Glutamatergic neuron (in vitro differentiated cells): ENCODE measurements at regions not wholly inside any gene's neighbourhood (a gene's known extent, or its start where the extent isn't known, plus 50 kb on each side); places are given as distances from the start of the nearest gene placed in this dataset.

ENCODE experiments used
- DNase-seq: peaks from one replicate; pipeline ENCODE4 v3.0.0; 2022
- H3K27ac Mint-ChIP-seq: one replicate; pipeline ENCODE4 v1.8.0; 2020; ENCODE audit warnings: mild to moderate bottlenecking, mixed read lengths, inconsistent platforms; ENCODE audit not compliant: unreplicated experiment
- H3K27me3 Mint-ChIP-seq: one replicate; pipeline ENCODE4 v1.8.0; 2020; ENCODE audit warnings: mild to moderate bottlenecking, moderate library complexity, mixed read lengths, inconsistent platforms; ENCODE audit not compliant: unreplicated experiment
- H3K36me3 Mint-ChIP-seq: one replicate; pipeline ENCODE4 v1.8.0; 2020; ENCODE audit warnings: mild to moderate bottlenecking, mixed read lengths, inconsistent platforms; ENCODE audit not compliant: unreplicated experiment
- H3K4me1 Mint-ChIP-seq: one replicate; pipeline ENCODE4 v1.8.0; 2020; ENCODE audit warnings: mild to moderate bottlenecking, low read depth, mixed read lengths, inconsistent platforms; ENCODE audit not compliant: unreplicated experiment
- H3K4me3 Mint-ChIP-seq: one replicate; pipeline ENCODE4 v1.8.0; 2020; ENCODE audit warnings: mild to moderate bottlenecking, mixed read lengths, inconsistent platforms; ENCODE audit not compliant: unreplicated experiment
- H3K9me3 Mint-ChIP-seq: one replicate; pipeline ENCODE4 v1.8.0; 2020; ENCODE audit warnings: mild to moderate bottlenecking, moderate library complexity, mixed read lengths, inconsistent platforms; ENCODE audit not compliant: unreplicated experiment
- TF ChIP-seq, protein P1 (sequence below): fragments of 200-600 bp; sonication (generic); IDR thresholded peaks from one replicate; pipeline ENCODE4 v1.5.0; 2021; ENCODE audit not compliant: partially characterized antibody, unreplicated experiment

DNA sequence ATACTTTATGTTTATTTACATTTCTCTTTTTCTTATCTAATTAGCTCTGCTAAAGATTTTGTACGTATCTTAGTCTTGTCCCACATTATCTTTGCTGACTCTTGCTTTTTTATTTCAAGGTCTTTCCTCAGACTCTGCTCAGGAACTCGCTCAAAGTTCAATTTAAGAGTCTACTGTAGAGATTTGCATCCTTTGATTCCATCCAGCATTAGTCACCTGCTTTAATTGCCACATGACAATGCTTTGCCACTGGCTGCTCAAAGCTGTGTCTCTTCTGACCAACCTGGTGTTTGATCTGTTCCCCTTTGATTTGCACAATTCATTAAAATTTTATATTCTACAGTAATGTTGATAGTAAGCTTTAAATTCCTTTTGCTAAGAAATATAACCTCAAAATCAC lies 157.9 kb upstream of the FREM2 start:
- TF ChIP-seq, protein P1, sequence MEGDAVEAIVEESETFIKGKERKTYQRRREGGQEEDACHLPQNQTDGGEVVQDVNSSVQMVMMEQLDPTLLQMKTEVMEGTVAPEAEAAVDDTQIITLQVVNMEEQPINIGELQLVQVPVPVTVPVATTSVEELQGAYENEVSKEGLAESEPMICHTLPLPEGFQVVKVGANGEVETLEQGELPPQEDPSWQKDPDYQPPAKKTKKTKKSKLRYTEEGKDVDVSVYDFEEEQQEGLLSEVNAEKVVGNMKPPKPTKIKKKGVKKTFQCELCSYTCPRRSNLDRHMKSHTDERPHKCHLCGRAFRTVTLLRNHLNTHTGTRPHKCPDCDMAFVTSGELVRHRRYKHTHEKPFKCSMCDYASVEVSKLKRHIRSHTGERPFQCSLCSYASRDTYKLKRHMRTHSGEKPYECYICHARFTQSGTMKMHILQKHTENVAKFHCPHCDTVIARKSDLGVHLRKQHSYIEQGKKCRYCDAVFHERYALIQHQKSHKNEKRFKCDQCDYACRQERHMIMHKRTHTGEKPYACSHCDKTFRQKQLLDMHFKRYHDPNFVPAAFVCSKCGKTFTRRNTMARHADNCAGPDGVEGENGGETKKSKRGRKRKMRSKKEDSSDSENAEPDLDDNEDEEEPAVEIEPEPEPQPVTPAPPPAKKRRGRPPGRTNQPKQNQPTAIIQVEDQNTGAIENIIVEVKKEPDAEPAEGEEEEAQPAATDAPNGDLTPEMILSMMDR = no peak
- H3K4me1 Mint-ChIP-seq = peaks cover 4% of the 10 kb centered on the region
- H3K4me3 Mint-ChIP-seq = no peak overlapping the region
- H3K27ac Mint-ChIP-seq = no peak overlapping the region
- DNase-seq = no peak
- no peaks in the 10 kb centered on the region for H3K9me3 Mint-ChIP-seq
- no peaks in the 10 kb centered on the region for H3K27me3 Mint-ChIP-seq
- no peaks in the 10 kb centered on the region for H3K36me3 Mint-ChIP-seq

DNA sequence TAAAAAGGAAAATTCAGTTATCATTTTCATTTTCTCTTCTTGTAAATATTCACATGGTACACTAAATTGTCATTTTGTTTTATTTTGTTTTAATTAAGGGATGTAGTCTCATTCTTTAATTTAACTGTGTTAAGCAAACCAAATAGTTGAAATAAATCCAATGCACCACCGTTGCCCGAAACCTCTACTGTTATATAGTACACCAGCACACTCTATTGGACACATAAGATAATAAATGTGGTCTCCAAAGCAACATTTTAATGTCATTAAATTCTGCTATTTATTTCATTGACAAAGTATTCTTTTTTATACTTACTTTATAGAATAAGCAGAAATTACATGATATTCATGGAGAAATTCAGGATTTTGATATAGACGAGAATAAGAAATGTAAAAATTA lies 156.4 kb upstream of the FREM2 start:
- H3K4me1 Mint-ChIP-seq = peaks cover 11% of the 10 kb centered on the region
- H3K36me3 Mint-ChIP-seq = no peaks in the 10 kb centered on the region
- no peaks in the 10 kb centered on the region for H3K27me3 Mint-ChIP-seq
- no peak overlapping the region for H3K27ac Mint-ChIP-seq
- no peaks in the 10 kb centered on the region for H3K9me3 Mint-ChIP-seq
- TF ChIP-seq, protein P1 = no peak
- H3K4me3 Mint-ChIP-seq = no peak overlapping the region
- no peak for DNase-seq

DNA sequence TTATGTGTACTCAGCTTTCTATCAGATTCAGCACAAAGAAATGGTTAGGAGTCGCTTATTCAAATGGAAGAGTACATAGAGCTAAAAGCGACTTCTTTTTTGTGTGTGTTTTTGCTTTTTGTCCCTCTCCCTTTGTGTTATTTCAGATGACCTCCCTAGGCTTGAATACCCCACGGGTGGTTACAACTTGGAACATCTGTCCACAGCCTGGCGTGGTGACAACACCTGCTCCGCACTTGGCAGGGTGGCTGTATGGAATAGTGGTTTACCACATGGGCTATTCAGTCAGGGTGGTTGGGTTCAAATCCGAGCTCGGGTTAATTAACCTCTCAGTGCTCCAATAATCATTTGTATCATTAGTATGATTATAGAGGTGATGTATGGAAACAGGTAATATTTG lies 151.6 kb upstream of the FREM2 start:
- no peaks in the 10 kb centered on the region for H3K9me3 Mint-ChIP-seq
- peaks cover 11% of the 10 kb centered on the region for H3K4me1 Mint-ChIP-seq
- TF ChIP-seq, protein P1 = no peak
- no peaks in the 10 kb centered on the region for H3K36me3 Mint-ChIP-seq
- H3K4me3 Mint-ChIP-seq = no peak overlapping the region
- H3K27me3 Mint-ChIP-seq = no peaks in the 10 kb centered on the region
- no peak overlapping the region for H3K27ac Mint-ChIP-seq
- peak; percentile 26 for DNase-seq

DNA sequence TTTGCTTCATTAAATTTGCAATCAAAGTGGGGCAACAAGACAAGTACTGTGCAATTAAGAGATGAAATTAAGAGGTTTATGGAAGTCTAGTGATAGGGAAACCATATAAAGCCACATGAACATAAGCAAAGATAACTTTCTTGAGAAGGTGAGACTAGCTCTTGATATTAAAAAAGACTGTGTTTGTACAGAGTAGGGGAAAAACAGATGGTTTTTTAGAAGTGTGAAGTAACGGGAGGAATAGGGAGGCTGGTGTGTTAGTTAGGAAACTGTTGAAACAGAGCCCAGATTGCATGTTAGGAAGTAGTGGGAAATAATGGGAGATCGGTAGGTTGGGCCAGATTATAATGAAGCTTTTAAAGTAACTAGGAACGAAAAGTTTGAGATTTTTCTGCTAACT lies 149.8 kb upstream of the FREM2 start:
- TF ChIP-seq, protein P1 = no peak
- no peaks in the 10 kb centered on the region for H3K9me3 Mint-ChIP-seq
- H3K4me1 Mint-ChIP-seq = peaks cover 11% of the 10 kb centered on the region
- H3K36me3 Mint-ChIP-seq = no peaks in the 10 kb centered on the region
- H3K27me3 Mint-ChIP-seq = no peaks in the 10 kb centered on the region
- DNase-seq = no peak
- no peak overlapping the region for H3K4me3 Mint-ChIP-seq
- no peak overlapping the region for H3K27ac Mint-ChIP-seq

DNA sequence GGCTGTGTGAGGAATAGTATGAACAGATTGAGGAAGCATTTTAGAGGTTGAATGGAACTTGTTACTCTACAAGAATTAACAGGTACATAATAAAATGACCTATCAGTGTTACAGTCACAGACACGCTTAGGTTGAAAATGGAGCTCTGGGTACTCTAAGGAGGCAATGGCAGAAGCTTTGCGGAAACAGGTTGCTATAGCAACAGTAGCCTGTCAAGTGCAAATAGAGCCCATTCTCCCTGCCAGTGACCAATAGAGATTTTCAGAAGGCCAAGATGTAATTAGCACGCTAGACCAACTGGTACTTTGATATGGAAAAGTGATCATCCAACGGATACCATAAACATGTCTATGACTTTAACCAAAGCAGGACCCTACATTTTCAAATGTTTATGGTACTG lies 148.5 kb upstream of the FREM2 start:
- TF ChIP-seq, protein P1 = no peak
- Mint-ChIP-seq H3K9me3 (no peaks in the 10 kb centered on the region), H3K27me3 (no peaks in the 10 kb centered on the region), H3K4me3 (no peak overlapping the region), H3K27ac (no peak overlapping the region), H3K4me1 (peaks cover 11% of the 10 kb centered on the region), H3K36me3 (no peaks in the 10 kb centered on the region)
- no peak for DNase-seq
